A673 (cell line): ENCODE measurements at regions not wholly inside any gene's neighbourhood (a gene's known extent, or its start where the extent isn't known, plus 50 kb on each side); places are given as distances from the start of the nearest gene placed in this dataset.

Source experiments
- BruUV-seq: library from RNA; stranded (reverse); fragments of 400-500 nt; replicated peaks from 2 replicates; lab custom pipeline; 2021; lab: Mats Ljungman, UMichigan
- CTCF ChIA-PET: fragments of 300-600 bp; sonication (Branson Sonifier 250); formaldehyde crosslinking; loops from one replicate; lab custom pipeline; 2022; ENCODE audit warnings: antibody characterized with exemption; lab: Charles Lee
- POLR2A ChIA-PET: fragments of 300-600 bp; sonication (Branson Sonifier 250); formaldehyde crosslinking; loops from one replicate; lab custom pipeline; 2022; ENCODE audit warnings: antibody characterized with exemption; ENCODE audit not compliant: low non-redundant PET; lab: Charles Lee
- DNase-seq: peaks from one replicate; pipeline ENCODE4 v3.0.0-alpha.2; 2015; ENCODE audit warnings: low spot score
- H3K27ac ChIP-seq: fragments of 200-600 bp; sonication (generic); 2 replicates; pipeline ENCODE4 v1.5.1; 2016; ENCODE audit warnings: mixed run types, low read depth, mild to moderate bottlenecking, mixed read lengths, antibody characterized with exemption, low read length; ENCODE audit not compliant: poor library complexity, severe bottlenecking
- H3K27me3 ChIP-seq: fragments of 200-600 bp; sonication (generic); replicated peaks from 2 replicates; pipeline ENCODE4 v1.6.1; 2017; ENCODE audit warnings: mixed run types, low read depth, mild to moderate bottlenecking, mixed read lengths, antibody characterized with exemption, low read length; ENCODE audit not compliant: insufficient read depth, poor library complexity
- H3K36me3 ChIP-seq: fragments of 200-600 bp; sonication (generic); 2 replicates; pipeline ENCODE4 v1.6.1; 2016; ENCODE audit warnings: mixed run types, mild to moderate bottlenecking, mixed read lengths, antibody characterized with exemption, low read length; ENCODE audit not compliant: insufficient read depth, poor library complexity, severe bottlenecking
- H3K4me1 ChIP-seq: fragments of 200-600 bp; sonication (generic); 2 replicates; pipeline ENCODE4 v1.6.1; 2017; ENCODE audit warnings: mixed run types, mild to moderate bottlenecking, mixed read lengths, antibody characterized with exemption, low read length; ENCODE audit not compliant: insufficient read depth, poor library complexity, severe bottlenecking
- H3K4me3 ChIP-seq: fragments of 200-600 bp; sonication (generic); 2 replicates; pipeline ENCODE4 v1.5.1; 2016; ENCODE audit warnings: low read depth, mixed run types, mild to moderate bottlenecking, mixed read lengths, low read length; ENCODE audit not compliant: poor library complexity, severe bottlenecking
- H3K9me3 ChIP-seq: fragments of 200-600 bp; sonication (generic); 2 replicates; pipeline ENCODE4 v1.6.1; 2016; ENCODE audit warnings: mixed run types, low read depth, mild to moderate bottlenecking, mixed read lengths, antibody characterized with exemption, low read length; ENCODE audit not compliant: poor library complexity, severe bottlenecking
- CTCF ChIP-seq: fragments of 300-800, 200-600 bp; sonication (generic); conservative IDR thresholded peaks from 2 replicates; pipeline ENCODE4 v1.5.1; 2017; ENCODE audit warnings: low read depth, mild to moderate bottlenecking, antibody characterized with exemption, low read length, moderate library complexity, mixed read lengths
- EZH2 ChIP-seq: fragments of 200-600 bp; sonication (generic); IDR thresholded peaks from 2 replicates; pipeline ENCODE4 v1.6.1; 2017; ENCODE audit warnings: borderline replicate concordance, low read depth, mild to moderate bottlenecking, mixed read lengths, antibody characterized with exemption, low read length; ENCODE audit not compliant: poor library complexity, severe bottlenecking
- intact Hi-C: fragments of 100-400 bp; cut with micrococcal nuclease; formaldehyde crosslinking; loops from one replicate; pipeline ENCODE4 v1.10.0; 2022; ENCODE audit not compliant: unreplicated experiment

GRCh38 chr3:23663246-23663645, 142.5 kb upstream of the UBE2E1 start:
- DNase-seq: no peak
- CTCF ChIA-PET: no interaction called here
- intact Hi-C loops: no loop called here
- BruUV-seq: no TSS peak
- Histone ChIP-seq H3K27ac (no peak overlapping the region), H3K27me3 (no peaks in the 10 kb centered on the region), H3K9me3 (no peaks in the 10 kb centered on the region), H3K36me3 (no peaks in the 10 kb centered on the region), H3K4me3 (no peak overlapping the region), H3K4me1 (no peaks in the 10 kb centered on the region)
- TF ChIP-seq EZH2: no peak
- no peak for TF ChIP-seq CTCF
- POLR2A ChIA-PET: no interaction called here

- Histone ChIP-seq H3K36me3 (no peaks in the 10 kb centered on the region), H3K27me3 (no peaks in the 10 kb centered on the region), H3K4me3 (no peak overlapping the region), H3K4me1 (no peaks in the 10 kb centered on the region), H3K27ac (no peak overlapping the region), H3K9me3 (no peaks in the 10 kb centered on the region)
- CTCF ChIA-PET: no interaction called here
- no peak for TF ChIP-seq EZH2
- no peak for TF ChIP-seq CTCF
- BruUV-seq: no TSS peak
- DNase-seq: no peak
- POLR2A ChIA-PET: no interaction called here
- intact Hi-C loops: no loop called here
Observed at GRCh38 chr3:23663661-23664186, 142.0 kb upstream of the UBE2E1 start.

- TF ChIP-seq EZH2: no peak
- no peak for TF ChIP-seq CTCF
- Histone ChIP-seq H3K36me3 (no peaks in the 10 kb centered on the region), H3K9me3 (no peaks in the 10 kb centered on the region), H3K27me3 (no peaks in the 10 kb centered on the region), H3K27ac (no peak overlapping the region), H3K4me3 (no peak overlapping the region), H3K4me1 (no peaks in the 10 kb centered on the region)
- no TSS peak for BruUV-seq
- intact Hi-C loops: no loop called here
- POLR2A ChIA-PET: no interaction called here
- no peak for DNase-seq
- CTCF ChIA-PET: no interaction called here
Observed at GRCh38 chr3:23664459-23664858, 141.3 kb upstream of the UBE2E1 start.
